ENCODE measurements at regions not wholly inside any gene's neighbourhood (a gene's known extent, or its start where the extent isn't known, plus 50 kb on each side); places are given as distances from the start of the nearest gene placed in this dataset.

DNA sequence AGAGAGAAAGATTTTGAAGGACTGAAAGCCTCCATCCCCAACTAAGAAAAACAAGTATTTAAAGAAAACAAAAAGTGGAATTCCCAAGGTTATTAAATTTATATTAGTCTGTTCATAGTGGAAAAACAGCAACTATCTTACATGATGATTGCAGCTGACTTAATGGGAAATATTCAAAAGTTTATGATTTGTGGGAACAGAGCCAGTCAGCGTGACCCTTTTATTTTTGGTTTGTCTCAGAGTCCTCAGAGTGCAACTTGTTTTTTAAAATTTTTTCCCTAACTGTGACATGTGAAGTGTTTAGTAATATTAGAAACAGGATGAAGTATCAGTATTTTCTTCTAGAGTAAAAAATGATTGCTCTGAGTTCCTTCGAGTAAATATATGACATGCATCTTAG, 441.9 kb upstream of the MCTP2 start:
- TF ChIP-seq, protein P1, sequence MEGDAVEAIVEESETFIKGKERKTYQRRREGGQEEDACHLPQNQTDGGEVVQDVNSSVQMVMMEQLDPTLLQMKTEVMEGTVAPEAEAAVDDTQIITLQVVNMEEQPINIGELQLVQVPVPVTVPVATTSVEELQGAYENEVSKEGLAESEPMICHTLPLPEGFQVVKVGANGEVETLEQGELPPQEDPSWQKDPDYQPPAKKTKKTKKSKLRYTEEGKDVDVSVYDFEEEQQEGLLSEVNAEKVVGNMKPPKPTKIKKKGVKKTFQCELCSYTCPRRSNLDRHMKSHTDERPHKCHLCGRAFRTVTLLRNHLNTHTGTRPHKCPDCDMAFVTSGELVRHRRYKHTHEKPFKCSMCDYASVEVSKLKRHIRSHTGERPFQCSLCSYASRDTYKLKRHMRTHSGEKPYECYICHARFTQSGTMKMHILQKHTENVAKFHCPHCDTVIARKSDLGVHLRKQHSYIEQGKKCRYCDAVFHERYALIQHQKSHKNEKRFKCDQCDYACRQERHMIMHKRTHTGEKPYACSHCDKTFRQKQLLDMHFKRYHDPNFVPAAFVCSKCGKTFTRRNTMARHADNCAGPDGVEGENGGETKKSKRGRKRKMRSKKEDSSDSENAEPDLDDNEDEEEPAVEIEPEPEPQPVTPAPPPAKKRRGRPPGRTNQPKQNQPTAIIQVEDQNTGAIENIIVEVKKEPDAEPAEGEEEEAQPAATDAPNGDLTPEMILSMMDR (IDR thresholded peaks at IDR 0.05) = no peak
- Histone ChIP-seq H3K4me3 (no peak overlapping the region), H3K36me3 (no peaks in the 10 kb centered on the region), H3K4me1 (ENCODE audit: control insufficient read depth in 1 of 2, low read depth in 2 of 2) (no peaks in the 10 kb centered on the region), H3K9me3 (no peaks in the 10 kb centered on the region), H3K27me3 (replicated peaks; ENCODE audit: insufficient read depth) (no peaks in the 10 kb centered on the region), H3K27ac (no peak overlapping the region)
- ATAC-seq (ENCODE audit: insufficient number of reproducible peaks, low FRiP score, low read depth) = no peak
- no peak for DNase-seq (ENCODE audit: low spot score)

DNA sequence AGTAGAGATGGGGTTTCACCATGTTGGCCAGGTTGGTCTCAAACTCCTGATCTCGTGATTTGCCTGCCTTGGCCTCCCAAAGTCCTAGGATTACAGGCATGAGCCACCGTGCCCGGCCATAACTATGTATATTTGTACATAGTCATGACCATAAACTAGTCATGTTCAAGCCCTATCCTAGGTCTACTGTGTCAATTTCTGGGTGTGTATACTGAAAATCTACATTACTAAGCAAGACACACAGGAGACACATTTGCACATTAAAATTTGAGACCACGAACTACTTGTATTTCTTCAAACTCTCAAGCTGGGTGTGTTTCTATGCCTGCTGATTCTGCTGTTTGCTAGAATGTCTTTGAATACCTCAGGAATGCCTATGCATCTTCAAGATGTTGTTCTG, 451.3 kb upstream of the MCTP2 start:
- ATAC-seq (ENCODE audit: insufficient number of reproducible peaks, low FRiP score, low read depth) (no peak), DNase-seq (ENCODE audit: low spot score) (no peak)
- TF ChIP-seq, protein P1 (IDR thresholded peaks at IDR 0.05) = no peak
- Histone ChIP-seq H3K4me3 (no peak overlapping the region), H3K4me1 (ENCODE audit: control insufficient read depth in 1 of 2, low read depth in 2 of 2) (no peaks in the 10 kb centered on the region), H3K27me3 (replicated peaks; ENCODE audit: insufficient read depth) (no peaks in the 10 kb centered on the region), H3K9me3 (no peaks in the 10 kb centered on the region), H3K27ac (no peak overlapping the region), H3K36me3 (no peaks in the 10 kb centered on the region)

DNA sequence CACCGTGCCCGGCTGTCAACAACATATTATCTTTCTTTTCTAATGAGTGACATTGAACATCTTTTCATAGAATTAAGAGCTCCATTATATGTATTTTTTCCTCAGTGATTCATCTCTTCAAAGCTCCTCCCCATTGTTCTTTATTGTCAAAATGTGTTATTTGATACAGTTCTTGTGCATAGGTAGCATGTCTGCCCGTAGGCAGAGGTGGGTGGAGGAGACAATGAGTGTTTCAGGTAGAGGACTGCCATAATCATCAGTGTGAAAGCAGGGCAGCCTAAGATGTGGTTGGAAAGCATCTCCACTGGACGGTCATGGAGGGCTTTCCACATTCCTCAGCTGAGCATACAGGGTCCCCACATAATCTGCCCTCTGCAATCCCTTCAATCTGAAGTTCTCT, 452.0 kb upstream of the MCTP2 start:
- Histone ChIP-seq H3K36me3 (no peaks in the 10 kb centered on the region), H3K4me1 (ENCODE audit: control insufficient read depth in 1 of 2, low read depth in 2 of 2) (no peaks in the 10 kb centered on the region), H3K27me3 (replicated peaks; ENCODE audit: insufficient read depth) (no peaks in the 10 kb centered on the region), H3K9me3 (no peaks in the 10 kb centered on the region), H3K27ac (no peak overlapping the region), H3K4me3 (no peak overlapping the region)
- ATAC-seq (ENCODE audit: insufficient number of reproducible peaks, low FRiP score, low read depth) = no peak
- TF ChIP-seq, protein P1 (IDR thresholded peaks at IDR 0.05) = no peak
- DNase-seq (ENCODE audit: low spot score) = no peak

DNA sequence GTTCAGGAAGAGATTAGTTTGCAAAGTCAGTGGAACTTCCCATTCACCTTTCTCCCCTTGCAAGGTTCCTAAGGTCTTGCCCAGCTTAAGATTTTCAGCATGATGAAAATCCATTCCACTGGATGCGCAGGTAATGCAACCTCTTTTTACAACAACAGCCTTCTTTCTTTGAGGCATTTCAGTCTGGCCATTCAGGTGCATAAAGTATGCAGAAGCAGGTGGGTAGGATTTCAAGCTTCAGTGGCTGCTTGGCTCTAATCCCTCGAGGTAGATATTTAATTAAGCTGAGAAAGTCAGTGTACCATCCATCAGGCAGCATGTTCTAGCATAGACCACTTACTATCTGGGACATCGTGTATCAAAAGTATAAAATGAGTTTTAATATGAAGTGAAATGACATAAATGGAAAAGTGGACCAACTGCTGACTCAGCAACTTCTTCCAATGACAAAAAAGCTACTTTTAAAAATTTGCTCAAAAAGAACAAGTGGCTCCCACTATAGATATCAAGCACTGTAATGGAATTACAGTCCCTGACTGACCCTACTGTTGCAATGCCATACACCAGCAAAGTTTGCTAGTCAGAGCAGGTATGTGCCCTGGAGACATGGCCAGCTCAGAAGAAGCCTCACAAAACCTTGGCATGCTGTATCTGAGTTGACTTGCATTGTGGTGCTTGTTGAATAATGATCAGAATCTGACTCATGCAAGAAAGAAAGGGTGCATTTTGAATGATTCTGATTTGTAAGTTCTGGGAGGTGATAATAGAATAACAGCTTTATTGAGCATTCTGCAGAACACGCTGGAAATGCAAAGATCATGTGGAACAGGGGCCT, 459.9 kb upstream of the MCTP2 start:
- Histone ChIP-seq H3K9me3 (no peaks in the 10 kb centered on the region), H3K4me1 (ENCODE audit: control insufficient read depth in 1 of 2, low read depth in 2 of 2) (no peaks in the 10 kb centered on the region), H3K36me3 (no peaks in the 10 kb centered on the region), H3K27ac (no peak overlapping the region), H3K4me3 (no peak overlapping the region), H3K27me3 (replicated peaks; ENCODE audit: insufficient read depth) (no peaks in the 10 kb centered on the region)
- DNase-seq (ENCODE audit: low spot score) (no peak), ATAC-seq (ENCODE audit: insufficient number of reproducible peaks, low FRiP score, low read depth) (no peak)
- TF ChIP-seq, protein P1 (IDR thresholded peaks at IDR 0.05) = no peak

DNA sequence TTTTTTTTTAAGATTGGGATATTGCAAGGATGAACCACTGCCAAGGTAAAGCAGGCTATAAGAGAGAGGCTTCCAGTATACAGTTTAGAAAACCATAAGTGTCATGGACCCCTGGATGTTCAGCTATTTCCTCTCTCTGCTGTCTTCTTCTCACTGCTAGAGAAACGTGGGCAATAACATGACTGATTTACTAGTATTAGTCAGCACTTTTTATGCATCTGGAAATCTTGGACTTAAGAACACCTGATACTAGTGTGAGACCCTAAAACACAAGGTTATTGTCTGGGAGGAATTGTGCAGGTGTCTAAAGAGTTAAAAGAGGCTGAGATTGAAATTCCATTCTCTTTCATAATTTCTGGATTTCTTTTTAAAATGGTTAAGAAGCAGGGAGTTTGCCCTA, 460.6 kb upstream of the MCTP2 start:
- Histone ChIP-seq H3K27ac (no peak overlapping the region), H3K4me3 (no peak overlapping the region), H3K27me3 (replicated peaks; ENCODE audit: insufficient read depth) (no peaks in the 10 kb centered on the region), H3K36me3 (no peaks in the 10 kb centered on the region), H3K4me1 (ENCODE audit: control insufficient read depth in 1 of 2, low read depth in 2 of 2) (no peaks in the 10 kb centered on the region), H3K9me3 (no peaks in the 10 kb centered on the region)
- TF ChIP-seq, protein P1 (IDR thresholded peaks at IDR 0.05) = no peak
- ATAC-seq (ENCODE audit: insufficient number of reproducible peaks, low FRiP score, low read depth) (no peak), DNase-seq (ENCODE audit: low spot score) (no peak)
